ENCODE measurements at regions not wholly inside any gene's neighbourhood (a gene's known extent, or its start where the extent isn't known, plus 50 kb on each side); places are given as distances from the start of the nearest gene placed in this dataset.

DNA sequence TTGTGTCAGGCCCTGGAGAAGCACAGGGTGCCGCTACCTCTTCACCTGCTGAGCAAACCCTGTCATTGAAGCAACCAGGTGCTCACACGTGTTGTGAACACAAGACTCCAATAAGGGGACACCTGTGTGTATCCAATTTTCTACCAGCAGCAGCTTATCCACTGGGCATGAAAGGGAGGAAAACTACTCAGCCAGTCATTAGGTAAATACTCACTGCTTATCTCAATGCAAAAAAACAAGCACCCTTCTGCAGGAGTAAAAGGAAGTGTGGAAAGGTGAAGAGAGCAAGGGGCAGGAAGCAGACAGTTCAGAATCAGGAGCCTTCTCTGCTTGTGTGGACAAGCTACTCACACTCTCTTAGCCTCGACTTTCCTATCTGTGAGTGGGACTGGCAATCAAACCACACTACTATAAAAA is 148.9 kb downstream of the ETS2 start:
- no peaks in the 10 kb centered on the region for H3K36me3 Mint-ChIP-seq (ENCODE audit: low read depth)
- CTCF ChIA-PET: no interaction called here
- Histone ChIP-seq H3K27me3 (ENCODE audit: control insufficient read depth in 1 of 2, insufficient read depth in 2 of 2, low read length in 2 of 2) (peaks cover 0 to 3% of the 10 kb centered on the region in 2 experiments), H3K4me1 (ENCODE audit: insufficient read depth, low read length) (no peaks in the 10 kb centered on the region), H3K4me3 (ENCODE audit: low read length) (no peak overlapping the region), H3K27ac (ENCODE audit: low read depth in 1 of 2, low read length in 2 of 2) (no peak overlapping the region), H3K9me3 (ENCODE audit: control insufficient read depth in 1 of 2, insufficient read depth in 1 of 2, low read length in 2 of 2) (peaks cover 0 to 5% of the 10 kb centered on the region in 2 experiments), H3K36me3 (ENCODE audit: insufficient read depth, low read length) (no peaks in the 10 kb centered on the region)
- ATAC-seq (ENCODE audit: poor library complexity): no peak
- H3K27me3 Mint-ChIP-seq: no peaks in the 10 kb centered on the region
- DNase-seq: no peak
- no peak overlapping the region for H3K4me3 Mint-ChIP-seq
- no peak overlapping the region for H3K27ac Mint-ChIP-seq
- POLR2A ChIA-PET: no interaction called here
- no peak for TF ChIP-seq CTCF (IDR thresholded peaks at IDR 0.05)
- intact Hi-C loops (cut with DNase I, micrococcal nuclease): no loop called here
- no peaks in the 10 kb centered on the region for H3K4me1 Mint-ChIP-seq (ENCODE audit: low read depth)
- H3K9me3 Mint-ChIP-seq: peaks cover 7% of the 10 kb centered on the region

DNA sequence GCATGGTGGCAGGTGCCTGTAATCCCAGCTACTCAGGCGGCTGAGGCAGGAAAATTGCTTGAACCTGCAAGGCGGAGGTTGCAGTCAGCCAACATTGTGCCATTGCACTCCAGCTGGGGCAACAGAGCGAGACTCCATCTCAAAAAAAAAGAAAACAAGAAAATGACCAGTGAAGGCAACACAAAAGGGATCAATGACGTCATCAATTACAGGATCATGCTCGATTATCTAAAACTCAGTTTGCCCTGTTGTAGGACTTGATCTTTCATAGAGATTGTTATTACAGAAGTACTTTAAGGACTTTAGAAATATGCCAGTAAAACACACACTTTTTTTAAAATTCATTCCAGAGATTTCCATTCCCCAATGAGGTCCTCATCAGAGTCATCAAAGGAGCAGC is 147.8 kb downstream of the ETS2 start:
- peaks cover 0 to 5% of the 10 kb centered on the region in 2 experiments for H3K9me3 ChIP-seq (ENCODE audit: control insufficient read depth in 1 of 2, insufficient read depth in 1 of 2, low read length in 2 of 2)
- Mint-ChIP-seq H3K27ac (no peak overlapping the region), H3K9me3 (peaks cover 7% of the 10 kb centered on the region), H3K36me3 (ENCODE audit: low read depth) (no peaks in the 10 kb centered on the region), H3K4me1 (ENCODE audit: low read depth) (no peaks in the 10 kb centered on the region), H3K4me3 (no peak overlapping the region), H3K27me3 (no peaks in the 10 kb centered on the region)
- DNase-seq (no peak), ATAC-seq (ENCODE audit: poor library complexity) (no peak)
- no peaks in the 10 kb centered on the region for H3K4me1 ChIP-seq (ENCODE audit: insufficient read depth, low read length)
- CTCF ChIA-PET: no interaction called here
- H3K36me3 ChIP-seq (ENCODE audit: insufficient read depth, low read length): no peaks in the 10 kb centered on the region
- no peak overlapping the region for H3K27ac ChIP-seq (ENCODE audit: low read depth in 1 of 2, low read length in 2 of 2)
- intact Hi-C loops (cut with DNase I, micrococcal nuclease): no loop called here
- H3K4me3 ChIP-seq (ENCODE audit: low read length): no peak overlapping the region
- POLR2A ChIA-PET: no interaction called here
- no peak for TF ChIP-seq CTCF (IDR thresholded peaks at IDR 0.05)
- peaks cover 0 to 3% of the 10 kb centered on the region in 2 experiments for H3K27me3 ChIP-seq (ENCODE audit: control insufficient read depth in 1 of 2, insufficient read depth in 2 of 2, low read length in 2 of 2)

DNA sequence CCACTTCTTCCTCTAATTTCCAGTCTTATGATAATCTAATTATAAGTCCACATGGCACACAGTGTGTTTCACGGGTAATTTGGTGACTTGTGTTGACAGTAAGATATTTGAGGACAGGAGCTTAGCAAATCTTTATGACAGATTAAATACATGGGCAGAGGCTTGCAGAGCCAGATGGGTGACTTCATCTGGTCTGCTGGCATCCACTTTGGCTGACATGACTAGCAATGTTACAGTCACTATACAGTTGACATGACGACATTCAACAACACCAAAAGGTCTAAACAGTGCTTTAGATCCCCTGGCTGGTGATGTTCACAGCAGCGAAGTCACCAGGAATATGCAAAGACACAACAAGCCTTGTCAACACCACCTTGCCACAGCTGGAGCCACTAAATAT is 147.2 kb downstream of the ETS2 start:
- Mint-ChIP-seq H3K27ac (no peak overlapping the region), H3K4me3 (no peak overlapping the region), H3K9me3 (peaks cover 7% of the 10 kb centered on the region), H3K36me3 (ENCODE audit: low read depth) (no peaks in the 10 kb centered on the region), H3K27me3 (no peaks in the 10 kb centered on the region), H3K4me1 (ENCODE audit: low read depth) (no peaks in the 10 kb centered on the region)
- ATAC-seq (ENCODE audit: poor library complexity) (no peak), DNase-seq (no peak)
- Histone ChIP-seq H3K27ac (ENCODE audit: low read depth in 1 of 2, low read length in 2 of 2) (no peak overlapping the region), H3K4me3 (ENCODE audit: low read length) (no peak overlapping the region), H3K4me1 (ENCODE audit: insufficient read depth, low read length) (no peaks in the 10 kb centered on the region), H3K9me3 (ENCODE audit: control insufficient read depth in 1 of 2, insufficient read depth in 1 of 2, low read length in 2 of 2) (peaks cover 0 to 5% of the 10 kb centered on the region in 2 experiments), H3K27me3 (ENCODE audit: control insufficient read depth in 1 of 2, insufficient read depth in 2 of 2, low read length in 2 of 2) (peaks cover 0 to 3% of the 10 kb centered on the region in 2 experiments), H3K36me3 (ENCODE audit: insufficient read depth, low read length) (no peaks in the 10 kb centered on the region)
- CTCF ChIA-PET: no interaction called here
- intact Hi-C loops (cut with DNase I, micrococcal nuclease): no loop called here
- POLR2A ChIA-PET: no interaction called here
- no peak for TF ChIP-seq CTCF (IDR thresholded peaks at IDR 0.05)

Data from CD4-positive, alpha-beta T cell (primary cell).